GM18508 (cell line): ENCODE measurements at regions not wholly inside any gene's neighbourhood (a gene's known extent, or its start where the extent isn't known, plus 50 kb on each side); places are given as distances from the start of the nearest gene placed in this dataset.

Experiments
- ATAC-seq: cut with Tn5 transposase; IDR thresholded peaks from one replicate; pipeline ENCODE4 v1.9.1; 2021; ENCODE audit warnings: moderate number of reproducible peaks; ENCODE audit not compliant: insufficient read depth, unreplicated experiment

- no peak for ATAC-seq
Observed at GRCh38 chr4:175946472-175947116, 119.0 kb upstream of the WDR17 start.

GRCh38 chr4:175947117-175947722 is 118.4 kb upstream of the WDR17 start:
- ATAC-seq, result no peak

GRCh38 chr4:175951794-175952193 is 113.8 kb upstream of the WDR17 start:
- ATAC-seq, result no peak

- no peak for ATAC-seq
Observed at GRCh38 chr4:175953116-175953515, 112.5 kb upstream of the WDR17 start.

GRCh38 chr4:175953960-175954521 is 111.6 kb upstream of the WDR17 start:
- peak; percentile 90 for ATAC-seq

- ATAC-seq, result no peak
Observed at GRCh38 chr4:175954685-175955084, 111.0 kb upstream of the WDR17 start.

- ATAC-seq, result no peak
Observed at GRCh38 chr4:175961604-175962003, 104.0 kb upstream of the WDR17 start.

- no peak for ATAC-seq
Observed at GRCh38 chr4:175970072-175970471, 95.6 kb upstream of the WDR17 start.

- ATAC-seq, result no peak
Observed at GRCh38 chr4:175970724-175971123, 94.9 kb upstream of the WDR17 start.

- ATAC-seq, result no peak
Observed at GRCh38 chr4:175971388-175972179, 94.1 kb upstream of the WDR17 start.

GRCh38 chr4:175973027-175973923 is 92.4 kb upstream of the WDR17 start:
- no peak for ATAC-seq

- no peak for ATAC-seq
Observed at GRCh38 chr4:175983636-175984035, 82.0 kb upstream of the WDR17 start.

- no peak for ATAC-seq
Observed at GRCh38 chr4:175986668-175987067, 79.0 kb upstream of the WDR17 start.

- ATAC-seq, result no peak
Observed at GRCh38 chr4:175988511-175988910, 77.1 kb upstream of the WDR17 start.

- ATAC-seq, result no peak
Observed at GRCh38 chr4:175996206-175996605, 69.4 kb upstream of the WDR17 start.

GRCh38 chr4:175997291-175997690 is 68.3 kb upstream of the WDR17 start:
- ATAC-seq, result no peak

- ATAC-seq, result no peak
Observed at GRCh38 chr4:175998782-175999181, 66.9 kb upstream of the WDR17 start.

- no peak for ATAC-seq
Observed at GRCh38 chr4:175999944-176000343, 65.7 kb upstream of the WDR17 start.

- no peak for ATAC-seq
Observed at GRCh38 chr4:176001151-176002006, 64.3 kb upstream of the WDR17 start.
